GM18507 (cell line): ENCODE measurements at regions not wholly inside any gene's neighbourhood (a gene's known extent, or its start where the extent isn't known, plus 50 kb on each side); places are given as distances from the start of the nearest gene placed in this dataset.

Source experiments
- DNase-seq: peaks from one replicate; pipeline ENCODE4 v3.0.0; 2011; ENCODE audit warnings: low read depth; ENCODE audit not compliant: insufficient read length; ENCODE audit errors: extremely low spot score
- FAIRE-seq: peaks from 2 replicates; lab custom pipeline; 2011; peaks lifted over from hg19 to GRCh38; lab: Jason Lieb, UNC

GRCh38 chr14:104334424-104335161, 196.2 kb downstream of the KIF26A start:
- DNase-seq (no peak), FAIRE-seq (no peak)

GRCh38 chr14:104335176-104335575, 196.8 kb downstream of the KIF26A start:
- FAIRE-seq (no peak), DNase-seq (no peak)

- DNase-seq (no peak), FAIRE-seq (no peak)
These were observed 197.2 kb downstream of the KIF26A start for GRCh38 chr14:104335611-104336010.

DNA sequence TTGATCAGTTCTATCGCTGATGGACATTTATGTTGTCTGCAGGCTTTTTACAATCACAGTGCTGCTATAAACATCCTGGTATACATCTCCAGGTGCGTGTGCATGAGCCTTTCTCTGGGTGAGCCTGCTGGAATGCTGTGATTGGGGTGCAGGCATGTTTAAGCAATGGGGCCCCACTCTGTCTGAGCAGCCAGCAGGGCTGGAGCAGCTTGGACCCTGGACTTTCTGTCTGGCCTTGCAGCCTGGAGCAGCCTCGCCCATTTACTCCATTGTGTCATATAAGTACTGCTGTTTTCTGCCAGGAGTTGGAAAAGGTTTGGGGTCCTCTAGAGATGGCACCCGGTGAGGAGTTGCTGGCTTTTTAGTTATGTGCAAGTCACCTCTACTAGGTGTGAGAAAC, 199.0 kb downstream of the KIF26A start:
- no peak for FAIRE-seq
- no peak for DNase-seq

GRCh38 chr14:104339361-104339760, 201.0 kb downstream of the KIF26A start:
- FAIRE-seq, result no peak
- DNase-seq, result no peak

GRCh38 chr14:104339829-104340228, 201.4 kb downstream of the KIF26A start:
- no peak for FAIRE-seq
- no peak for DNase-seq

DNA sequence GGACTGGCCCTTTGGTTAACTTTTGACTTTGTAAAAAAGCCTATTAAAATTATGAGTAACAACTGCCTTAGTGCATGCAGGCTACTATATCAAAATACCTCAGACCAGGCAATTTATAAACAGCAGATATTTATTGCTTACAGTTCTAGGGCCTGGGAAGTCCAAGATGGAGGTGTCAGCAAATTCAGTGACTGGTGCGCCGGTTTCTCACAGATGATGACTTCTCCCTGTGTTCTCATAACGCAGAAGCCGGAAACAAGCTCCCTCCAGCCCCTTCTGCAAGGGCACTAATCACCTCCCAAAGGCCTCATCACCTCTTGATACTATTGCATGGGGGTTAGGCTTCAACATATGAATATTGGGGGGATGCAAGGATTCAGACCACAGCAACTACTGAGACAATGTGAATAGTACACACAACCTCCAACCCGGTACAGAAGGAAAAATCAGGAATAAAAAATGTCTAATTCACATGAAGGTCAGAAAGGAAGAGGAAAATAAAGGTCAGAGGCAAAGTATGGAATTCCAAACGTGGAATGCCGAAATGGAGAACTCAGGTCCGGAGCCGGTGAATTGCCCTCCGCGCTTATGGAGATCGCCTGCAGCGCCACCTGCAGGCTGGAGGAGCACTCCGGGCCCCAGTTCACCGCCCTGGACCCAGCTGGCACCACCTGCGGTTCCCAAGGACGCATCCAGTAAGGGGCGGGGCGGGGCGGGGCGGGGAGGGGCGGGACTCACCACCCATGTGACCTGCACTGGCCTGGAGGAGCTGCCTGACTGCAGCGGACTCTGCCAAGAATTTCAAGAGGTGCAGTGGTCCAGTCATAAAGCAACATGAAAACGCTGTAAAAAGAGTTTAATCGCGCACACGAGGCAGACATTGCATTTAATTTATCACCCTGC, 203.4 kb downstream of the KIF26A start:
- DNase-seq, result no peak
- FAIRE-seq, result no peak

DNA sequence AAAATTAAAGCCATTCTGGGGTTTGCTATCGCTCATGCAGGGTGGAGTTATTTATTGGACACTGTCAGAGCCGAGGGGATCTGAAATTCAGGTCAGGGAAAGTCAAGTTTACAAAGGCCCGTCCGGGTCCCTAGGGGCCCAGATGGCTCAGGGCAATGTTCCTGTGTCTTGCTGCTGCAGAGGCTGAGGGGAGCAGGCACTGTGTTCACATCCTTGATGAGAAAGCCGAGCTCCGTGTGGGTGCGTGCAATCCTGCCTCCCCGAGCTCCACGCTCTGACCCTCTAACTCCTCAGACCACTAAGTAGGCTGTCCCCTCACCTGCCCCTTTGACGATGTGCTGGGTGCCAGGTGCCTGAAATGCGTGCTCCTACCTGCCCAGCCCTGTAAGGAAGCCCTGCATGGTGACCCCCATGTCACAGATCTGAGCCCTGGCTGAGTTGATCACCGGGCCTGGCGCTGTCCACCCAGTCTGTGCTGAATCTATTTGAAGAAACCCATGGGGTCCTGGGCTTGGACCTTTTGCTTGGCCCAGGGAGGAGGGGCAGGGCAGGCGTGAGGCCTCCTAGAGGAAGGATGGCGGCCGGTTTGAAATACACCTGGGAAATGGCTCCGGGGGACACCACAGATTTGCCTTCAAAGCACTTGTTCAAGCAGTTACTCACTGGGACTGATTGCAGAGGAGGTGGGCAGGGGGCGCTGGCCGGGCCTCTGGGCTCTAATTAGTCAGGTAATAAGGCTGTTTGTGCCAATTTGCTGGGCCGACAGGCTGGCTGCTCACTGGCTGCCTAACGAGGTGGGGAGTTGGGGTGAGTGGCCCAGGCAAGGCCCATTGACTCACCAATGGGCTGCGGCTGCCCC, 204.3 kb downstream of the KIF26A start:
- DNase-seq (no peak), FAIRE-seq (no peak)

- DNase-seq (no peak), FAIRE-seq (no peak)
These were observed 204.9 kb downstream of the KIF26A start for GRCh38 chr14:104343294-104343625.

GRCh38 chr14:104343690-104344640, 205.6 kb downstream of the KIF26A start:
- FAIRE-seq (no peak), DNase-seq (no peak)

- no peak for DNase-seq
- FAIRE-seq, result no peak
These were observed 206.6 kb downstream of the KIF26A start for GRCh38 chr14:104344818-104345620.

GRCh38 chr14:104345621-104346462, 207.5 kb downstream of the KIF26A start:
- FAIRE-seq (no peak), DNase-seq (no peak)

GRCh38 chr14:104346608-104347007, 208.2 kb downstream of the KIF26A start:
- FAIRE-seq, result no peak
- no peak for DNase-seq

DNA sequence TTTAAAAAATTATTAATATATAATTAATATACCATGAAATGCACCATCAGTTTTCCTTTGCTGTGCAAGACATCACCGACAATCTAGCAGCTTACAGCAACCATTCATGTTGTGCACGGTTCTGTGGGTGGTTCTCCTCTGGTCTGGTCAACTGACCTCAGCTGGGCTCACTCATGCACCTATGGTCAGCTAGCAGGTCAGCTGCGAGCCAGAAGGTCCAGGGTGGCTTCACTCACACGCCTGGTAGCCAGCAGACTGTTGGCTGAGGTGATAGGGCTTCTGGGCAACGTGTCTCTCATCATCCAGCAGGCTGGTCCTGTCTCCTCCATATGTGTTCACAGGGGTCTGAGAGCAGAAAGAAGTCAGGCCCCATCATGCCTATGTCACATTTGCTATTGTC, 210.4 kb downstream of the KIF26A start:
- FAIRE-seq (no peak), DNase-seq (no peak)

- DNase-seq (no peak), FAIRE-seq (no peak)
These were observed 211.6 kb downstream of the KIF26A start for GRCh38 chr14:104349950-104350349.

DNA sequence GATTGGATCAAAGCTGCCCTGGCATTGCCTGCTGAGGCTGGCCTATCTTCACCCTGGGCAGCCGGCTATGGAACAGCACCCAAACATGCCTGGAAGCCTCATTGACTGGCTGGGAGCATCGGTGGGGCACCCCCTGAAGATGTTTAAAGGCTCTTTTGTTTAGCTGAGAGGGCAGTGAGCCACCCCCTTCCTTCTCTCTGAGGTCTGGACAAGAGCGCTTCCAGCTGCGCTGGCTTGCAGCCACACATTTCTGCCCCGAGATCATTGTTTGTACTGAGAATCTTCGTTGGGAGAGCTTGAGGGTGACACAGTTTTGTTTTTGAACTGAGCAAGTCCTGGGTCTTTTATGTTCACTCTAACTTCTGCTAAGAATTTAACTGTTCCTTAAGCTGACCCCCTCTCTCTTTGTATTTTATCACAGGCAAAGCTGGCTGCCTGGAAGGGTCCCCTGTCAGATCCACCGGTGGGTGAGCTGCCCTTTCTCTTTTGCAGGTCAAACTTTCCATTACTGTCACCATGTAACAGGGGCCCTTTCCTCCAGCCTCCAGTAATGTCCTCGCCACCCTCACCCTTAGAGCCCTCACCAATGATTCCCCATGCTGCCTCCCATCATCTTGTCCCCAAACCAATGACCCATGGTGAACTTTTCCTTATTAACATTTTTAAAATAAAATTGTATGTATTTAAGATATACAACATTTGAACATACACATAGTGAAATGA, 212.2 kb downstream of the KIF26A start:
- DNase-seq (no peak), FAIRE-seq (no peak)
